ENCODE measurements at regions not wholly inside any gene's neighbourhood (a gene's known extent, or its start where the extent isn't known, plus 50 kb on each side); places are given as distances from the start of the nearest gene placed in this dataset.

- POLR2A ChIA-PET (ENCODE audit: unreplicated experiment), result no interaction called here
- H3K79me2 ChIP-seq (ENCODE audit: low read length), result no peaks in the 10 kb centered on the region
Observed at GRCh38 chr2:240339411-240340360, 95.8 kb upstream of the GPC1 start.

DNA sequence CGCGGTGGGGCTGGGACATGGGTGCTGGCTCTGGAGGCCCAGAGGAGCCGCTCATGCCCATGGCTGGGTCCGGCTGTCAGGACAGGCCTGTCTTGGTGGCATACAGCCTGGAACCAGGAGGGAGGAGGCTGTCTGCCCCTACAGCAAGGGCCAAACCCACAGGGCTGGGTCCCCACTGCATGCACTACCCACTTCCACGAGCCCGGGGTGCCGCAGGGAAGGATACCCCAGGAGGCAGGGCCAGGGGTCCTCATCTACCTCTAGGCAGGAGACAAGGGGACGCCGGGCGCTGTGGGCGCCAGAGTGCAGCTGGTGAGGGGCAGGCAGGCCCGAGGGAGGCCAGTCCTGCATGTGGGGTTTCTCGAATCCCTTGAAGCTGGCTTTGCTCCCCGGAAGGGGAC is 95.1 kb upstream of the GPC1 start:
- ChIA-PET POLR2A (ENCODE audit: unreplicated experiment) (no interaction called here), CTCF (no interaction called here)
- Histone ChIP-seq H3K9ac (ENCODE audit: low read length) (no peak overlapping the region), H2AFZ (ENCODE audit: low read length) (no peak overlapping the region), H3K9me3 (ENCODE audit: low read length) (peaks cover 5% of the 10 kb centered on the region; the same call in 1 of the 2 replicates), H3F3A (ENCODE audit: low read length, unreplicated experiment) (no peaks in the 10 kb centered on the region), H3K4me3 (ENCODE audit: low read length) (no peak overlapping the region), H4K20me1 (ENCODE audit: low read length) (no peaks in the 10 kb centered on the region), H3K36me3 (ENCODE audit: low read depth, low read length) (no peaks in the 10 kb centered on the region), H3K27ac (ENCODE audit: low read length) (no peak overlapping the region), H3K4me1 (ENCODE audit: insufficient read depth, low read length) (no peaks in the 10 kb centered on the region), H3K27me3 (ENCODE audit: low read length) (peaks cover 15% of the 10 kb centered on the region), H3K9me2 (replicated peaks; ENCODE audit: low read length) (no peaks in the 10 kb centered on the region), H3K4me2 (ENCODE audit: low read length) (no peak overlapping the region), H3K79me2 (ENCODE audit: low read length) (no peaks in the 10 kb centered on the region)
- TF ChIP-seq EZH2phosphoT487 (IDR thresholded peaks at IDR 0.05; ENCODE audit: borderline replicate concordance, low read length) (no peak), EZH2 (IDR thresholded peaks at IDR 0.05; ENCODE audit: low read length, unreplicated experiment) (no peak)
- ATAC-seq (no peak), DNase-seq (no peak)
- no TSS peak for BruUV-seq (replicated peaks)
- intact Hi-C loops (cut with micrococcal nuclease), result no loop called here

More at GRCh38 chr2:240339411-240340360, 95.8 kb upstream of the GPC1 start:
- no peaks in the 10 kb centered on the region for H3F3A ChIP-seq (ENCODE audit: low read length, unreplicated experiment)
- no peak for ATAC-seq
- H3K9ac ChIP-seq (ENCODE audit: low read length), result no peak overlapping the region
- no peak overlapping the region for H3K4me3 ChIP-seq (ENCODE audit: low read length)
- H3K27ac ChIP-seq (ENCODE audit: low read length), result no peak overlapping the region
- no peaks in the 10 kb centered on the region for H4K20me1 ChIP-seq (ENCODE audit: low read length)
- H2AFZ ChIP-seq (ENCODE audit: low read length), result no peak overlapping the region
- TF ChIP-seq EZH2 (IDR thresholded peaks at IDR 0.05; ENCODE audit: low read length, unreplicated experiment), result no peak
- TF ChIP-seq EZH2phosphoT487 (IDR thresholded peaks at IDR 0.05; ENCODE audit: borderline replicate concordance, low read length), result no peak
- no peak for TF ChIP-seq CTCF (conservative IDR thresholded peaks at IDR 0.05; ENCODE audit: low read depth, low read length)
- H3K4me2 ChIP-seq (ENCODE audit: low read length), result no peak overlapping the region
- H3K27me3 ChIP-seq (ENCODE audit: low read length), result peaks cover 21% of the 10 kb centered on the region
- intact Hi-C loops (cut with micrococcal nuclease), result no loop called here
- no peaks in the 10 kb centered on the region for H3K36me3 ChIP-seq (ENCODE audit: low read depth, low read length)
- CTCF ChIA-PET, result no interaction called here
- no peaks in the 10 kb centered on the region for H3K9me3 ChIP-seq (ENCODE audit: low read length)
- H3K4me1 ChIP-seq (ENCODE audit: insufficient read depth, low read length), result no peaks in the 10 kb centered on the region
- no TSS peak for BruUV-seq (replicated peaks)
- no peak for DNase-seq
- H3K9me2 ChIP-seq (replicated peaks; ENCODE audit: low read length), result no peaks in the 10 kb centered on the region

GRCh38 chr2:240341064-240341463 is 94.4 kb upstream of the GPC1 start:
- H3K79me2 ChIP-seq (ENCODE audit: low read length), result no peaks in the 10 kb centered on the region
- no peaks in the 10 kb centered on the region for H3K36me3 ChIP-seq (ENCODE audit: low read depth, low read length)
- ATAC-seq (no peak), DNase-seq (no peak)
- TF ChIP-seq CTCF (conservative IDR thresholded peaks at IDR 0.05; ENCODE audit: low read depth, low read length) (no peak), EZH2phosphoT487 (IDR thresholded peaks at IDR 0.05; ENCODE audit: borderline replicate concordance, low read length) (no peak), EZH2 (IDR thresholded peaks at IDR 0.05; ENCODE audit: low read length, unreplicated experiment) (no peak)
- H3K4me2 ChIP-seq (ENCODE audit: low read length), result no peak overlapping the region
- no peaks in the 10 kb centered on the region for H3F3A ChIP-seq (ENCODE audit: low read length, unreplicated experiment)
- ChIA-PET POLR2A (ENCODE audit: unreplicated experiment) (no interaction called here), CTCF (no interaction called here)
- peaks cover 6% of the 10 kb centered on the region; the same call in 1 of the 2 replicates for H3K9me3 ChIP-seq (ENCODE audit: low read length)
- no peak overlapping the region for H3K27ac ChIP-seq (ENCODE audit: low read length)
- intact Hi-C loops (cut with micrococcal nuclease), result no loop called here
- H3K9me2 ChIP-seq (replicated peaks; ENCODE audit: low read length), result no peaks in the 10 kb centered on the region
- no peak overlapping the region for H2AFZ ChIP-seq (ENCODE audit: low read length)
- H3K4me1 ChIP-seq (ENCODE audit: insufficient read depth, low read length), result no peaks in the 10 kb centered on the region
- no peaks in the 10 kb centered on the region for H4K20me1 ChIP-seq (ENCODE audit: low read length)
- no peak overlapping the region for H3K9ac ChIP-seq (ENCODE audit: low read length)
- no peak overlapping the region for H3K4me3 ChIP-seq (ENCODE audit: low read length)
- H3K27me3 ChIP-seq (ENCODE audit: low read length), result peaks cover 10% of the 10 kb centered on the region
- no TSS peak for BruUV-seq (replicated peaks)
